Testis (tissue), 2 donors: ENCODE measurements at regions not wholly inside any gene's neighbourhood (a gene's known extent, or its start where the extent isn't known, plus 50 kb on each side); places are given as distances from the start of the nearest gene placed in this dataset.

ENCODE experiments used
- POLR2A ChIP-seq: fragments of 450-650 bp; IDR thresholded peaks from one replicate; pipeline ENCODE4 v1.6.1; 2017; ENCODE audit warnings: antibody characterized with exemption, mild to moderate bottlenecking, moderate library complexity
- TF ChIP-seq, protein P1 (sequence below), 3 experiments: fragments of 450-650 bp in 2 of 3; fragments of 200-600 bp in 1 of 3; sonication (generic) in 1 of 3; IDR thresholded peaks; one replicate each; pipeline ENCODE4 v1.5.1; 2016 to 2019; ENCODE audit warnings: antibody characterized with exemption in 3 of 3, mild to moderate bottlenecking in 2 of 3, moderate library complexity in 1 of 3

DNA sequence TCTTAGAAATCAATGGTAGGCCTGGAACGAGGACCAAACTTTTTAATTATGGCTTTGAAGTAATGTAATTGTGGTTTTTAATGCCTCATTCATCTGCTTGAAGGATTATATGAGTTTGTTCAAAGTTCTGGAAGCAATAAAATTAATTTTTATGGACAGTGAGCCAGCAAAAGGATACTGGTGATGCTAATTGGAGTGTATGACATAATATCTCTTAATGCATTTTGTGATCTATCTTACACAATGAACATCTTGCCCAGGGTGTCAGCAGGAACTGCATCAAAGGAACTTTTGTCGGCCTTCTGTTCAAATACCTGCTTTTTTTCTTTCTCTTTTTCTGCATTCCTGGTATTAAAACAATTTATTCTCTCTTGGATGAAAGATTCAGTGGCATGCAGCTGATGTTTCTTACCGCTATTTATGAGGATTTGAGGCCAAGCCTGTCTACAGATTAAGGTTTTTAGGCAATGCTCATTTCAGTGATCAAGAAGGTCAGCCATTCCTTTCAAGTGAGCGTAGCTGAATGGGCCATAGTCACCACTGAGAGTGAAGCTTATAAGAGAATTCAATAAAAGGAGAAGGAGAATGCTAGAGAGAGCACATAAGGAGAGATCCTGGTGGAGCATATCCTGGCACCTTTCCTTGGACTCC is 974.8 kb downstream of the SORCS3 start:
- TF ChIP-seq, protein P1, sequence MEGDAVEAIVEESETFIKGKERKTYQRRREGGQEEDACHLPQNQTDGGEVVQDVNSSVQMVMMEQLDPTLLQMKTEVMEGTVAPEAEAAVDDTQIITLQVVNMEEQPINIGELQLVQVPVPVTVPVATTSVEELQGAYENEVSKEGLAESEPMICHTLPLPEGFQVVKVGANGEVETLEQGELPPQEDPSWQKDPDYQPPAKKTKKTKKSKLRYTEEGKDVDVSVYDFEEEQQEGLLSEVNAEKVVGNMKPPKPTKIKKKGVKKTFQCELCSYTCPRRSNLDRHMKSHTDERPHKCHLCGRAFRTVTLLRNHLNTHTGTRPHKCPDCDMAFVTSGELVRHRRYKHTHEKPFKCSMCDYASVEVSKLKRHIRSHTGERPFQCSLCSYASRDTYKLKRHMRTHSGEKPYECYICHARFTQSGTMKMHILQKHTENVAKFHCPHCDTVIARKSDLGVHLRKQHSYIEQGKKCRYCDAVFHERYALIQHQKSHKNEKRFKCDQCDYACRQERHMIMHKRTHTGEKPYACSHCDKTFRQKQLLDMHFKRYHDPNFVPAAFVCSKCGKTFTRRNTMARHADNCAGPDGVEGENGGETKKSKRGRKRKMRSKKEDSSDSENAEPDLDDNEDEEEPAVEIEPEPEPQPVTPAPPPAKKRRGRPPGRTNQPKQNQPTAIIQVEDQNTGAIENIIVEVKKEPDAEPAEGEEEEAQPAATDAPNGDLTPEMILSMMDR (IDR thresholded peaks at IDR 0.05), result no peak
- TF ChIP-seq POLR2A, result no peak
